Tibial nerve (tissue), 4 donors: ENCODE measurements at regions not wholly inside any gene's neighbourhood (a gene's known extent, or its start where the extent isn't known, plus 50 kb on each side); places are given as distances from the start of the nearest gene placed in this dataset.

Experiments used
- DNase-seq, 2 donors: peaks; one replicate each; pipeline ENCODE4 v3.0.0-alpha.2; 2019; ENCODE audit warnings: low spot score in 2 of 2
- H3K27ac ChIP-seq, 4 donors: fragments of 200-600 bp; sonication (generic) in 3 of 4; one replicate each; pipeline ENCODE4 v1.5.1; 2017 to 2019; ENCODE audit warnings: mild to moderate bottlenecking in 1 of 4
- H3K27me3 ChIP-seq, 2 donors: fragments of 200-600 bp; sonication (generic) in 1 of 2; one replicate each; pipeline versions ENCODE4 v1.5.1 to v1.6.0; 2017 to 2019
- H3K36me3 ChIP-seq, 3 donors: fragments of 200-600 bp; sonication (generic); one replicate each; pipeline ENCODE4 v1.5.1; 2018 to 2019
- H3K4me1 ChIP-seq, 4 donors: fragments of 200-600 bp; sonication (generic) in 3 of 4; one replicate each; pipeline ENCODE4 v1.5.1; 2017 to 2019
- H3K4me3 ChIP-seq, 4 donors: fragments of 200-600 bp; sonication (generic) in 3 of 4; one replicate each; pipeline ENCODE4 v1.5.1; 2017 to 2019; ENCODE audit warnings: mild to moderate bottlenecking in 1 of 4, moderate library complexity in 1 of 4
- H3K9me3 ChIP-seq, 4 donors: fragments of 200-600 bp; sonication (generic) in 3 of 4; one replicate each; pipeline ENCODE4 v1.5.1; 2017 to 2019
- CTCF ChIP-seq, 5 experiments: fragments of 200-600 bp in 3 of 5; fragments of 450-650 bp in 2 of 5; sonication (generic) in 3 of 5; IDR thresholded peaks; one replicate each; pipeline ENCODE4 v1.5.1; 2016 to 2019; ENCODE audit warnings: antibody characterized with exemption in 5 of 5, mild to moderate bottlenecking in 3 of 5, moderate library complexity in 2 of 5
- EP300 ChIP-seq, 2 donors: sonication (generic); formaldehyde crosslinking; IDR thresholded peaks; one replicate each; pipeline ENCODE4 v1.6.1; 2017; ENCODE audit warnings: antibody characterized with exemption in 2 of 2, mild to moderate bottlenecking in 1 of 2
- POLR2A ChIP-seq, 2 donors: fragments of 450-650 bp; IDR thresholded peaks; one replicate each; pipeline ENCODE4 v1.6.1; 2017; ENCODE audit warnings: antibody characterized with exemption in 2 of 2, mild to moderate bottlenecking in 2 of 2, moderate library complexity in 2 of 2
- WGBS, 2 donors: methylation state at CpG; one replicate each; pipeline ENCODE4 v1.1.5; 2018; 5-methylcytosine and 5-hydroxymethylcytosine counted together

- no peak for TF ChIP-seq POLR2A (IDR thresholded peaks at IDR 0.05)
- no peak for TF ChIP-seq EP300 (IDR thresholded peaks at IDR 0.05)
- no peak for TF ChIP-seq CTCF (IDR thresholded peaks at IDR 0.05)
- 62 to 69% methylated on average over 14 of the region's 14 CpGs for WGBS, 2 donors
- H3K27ac ChIP-seq = no peak overlapping the region
Observed at GRCh38 chr2:65608916-65609315, 176.5 kb upstream of the SPRED2 start.

GRCh38 chr2:65608466-65608865 lies 176.1 kb upstream of the SPRED2 start:
- peaks cover 0 to 7% (median 0%) of the 10 kb centered on the region in 4 donors for H3K4me1 ChIP-seq
- no peak for DNase-seq
- H3K27me3 ChIP-seq = no peaks in the 10 kb centered on the region
- H3K36me3 ChIP-seq = no peaks in the 10 kb centered on the region
- H3K27ac ChIP-seq = no peak overlapping the region
- 36% methylated on average over 5 of the region's 5 CpGs for WGBS, 2 donors
- H3K4me3 ChIP-seq = no peak overlapping the region
- no peaks in the 10 kb centered on the region for H3K9me3 ChIP-seq
- TF ChIP-seq CTCF (IDR thresholded peaks at IDR 0.05) (no peak), EP300 (IDR thresholded peaks at IDR 0.05) (no peak), POLR2A (IDR thresholded peaks at IDR 0.05) (no peak)

More at GRCh38 chr2:65608916-65609315, 176.5 kb upstream of the SPRED2 start:
- no peak for DNase-seq
- Histone ChIP-seq H3K9me3 (no peaks in the 10 kb centered on the region), H3K4me3 (no peak overlapping the region), H3K4me1 (peaks cover 0 to 7% (median 0%) of the 10 kb centered on the region in 4 donors), H3K36me3 (no peaks in the 10 kb centered on the region), H3K27me3 (no peaks in the 10 kb centered on the region)

GRCh38 chr2:65607662-65608305 lies 175.4 kb upstream of the SPRED2 start:
- WGBS, 2 donors = 54 to 59% methylated on average over 14 of the region's 14 CpGs
- no peaks in the 10 kb centered on the region for H3K9me3 ChIP-seq
- TF ChIP-seq EP300 (IDR thresholded peaks at IDR 0.05) = no peak
- TF ChIP-seq POLR2A (IDR thresholded peaks at IDR 0.05) = no peak
- no peak for TF ChIP-seq CTCF (IDR thresholded peaks at IDR 0.05)
- no peaks in the 10 kb centered on the region for H3K27me3 ChIP-seq
- no peak overlapping the region for H3K27ac ChIP-seq
- H3K36me3 ChIP-seq = no peaks in the 10 kb centered on the region
- no peak overlapping the region for H3K4me3 ChIP-seq
- no peak for DNase-seq
- H3K4me1 ChIP-seq = peaks cover 0 to 7% (median 0%) of the 10 kb centered on the region in 4 donors

- Histone ChIP-seq H3K9me3 (no peaks in the 10 kb centered on the region), H3K27me3 (no peaks in the 10 kb centered on the region), H3K36me3 (no peaks in the 10 kb centered on the region), H3K4me3 (no peak overlapping the region), H3K27ac (no peak overlapping the region), H3K4me1 (peaks cover 0 to 7% (median 0%) of the 10 kb centered on the region in 4 donors)
- no peak for DNase-seq
- TF ChIP-seq POLR2A (IDR thresholded peaks at IDR 0.05) (no peak), CTCF (IDR thresholded peaks at IDR 0.05) (no peak), EP300 (IDR thresholded peaks at IDR 0.05) (no peak)
Observed at GRCh38 chr2:65605743-65606058, 173.3 kb upstream of the SPRED2 start.

GRCh38 chr2:65605058-65605742 lies 172.8 kb upstream of the SPRED2 start:
- whole genome bisulfite sequencing, 2 donors = 73 to 76% methylated on average over 4 of the region's 4 CpGs
- Histone ChIP-seq H3K9me3 (no peaks in the 10 kb centered on the region), H3K36me3 (no peaks in the 10 kb centered on the region), H3K27ac (no peak overlapping the region), H3K4me1 (peaks cover 0 to 7% (median 0%) of the 10 kb centered on the region in 4 donors), H3K4me3 (no peak overlapping the region), H3K27me3 (no peaks in the 10 kb centered on the region)
- TF ChIP-seq CTCF (IDR thresholded peaks at IDR 0.05) (no peak), EP300 (IDR thresholded peaks at IDR 0.05) (no peak), POLR2A (IDR thresholded peaks at IDR 0.05) (no peak)
- no peak for DNase-seq
